Smooth muscle cell (in vitro differentiated cells): ENCODE measurements at regions not wholly inside any gene's neighbourhood (a gene's known extent, or its start where the extent isn't known, plus 50 kb on each side); places are given as distances from the start of the nearest gene placed in this dataset.

Experiments
- DNase-seq: peaks from one replicate; lab custom pipeline; 2025; ENCODE audit not compliant: unreplicated experiment; lab: John Stamatoyannopoulos, UW
- H2AFZ ChIP-seq: fragments of 200-600 bp; sonication (generic); 2 replicates; pipeline ENCODE4 v1.6.0; 2016; ENCODE audit warnings: antibody characterized with exemption, low read depth, mild to moderate bottlenecking
- H3F3A ChIP-seq: fragments of 200-600 bp; sonication (generic); 2 replicates; pipeline ENCODE4 v1.6.0; 2017; ENCODE audit warnings: antibody characterized with exemption, low read depth
- H3K27ac ChIP-seq: fragments of 200-600 bp; sonication (generic); 2 replicates; pipeline ENCODE4 v1.5.1; 2016; ENCODE audit warnings: low read depth, mild to moderate bottlenecking
- H3K27me3 ChIP-seq: fragments of 200-600 bp; sonication (generic); 2 replicates; pipeline ENCODE4 v1.6.1; 2016; ENCODE audit warnings: low read depth, mild to moderate bottlenecking
- H3K36me3 ChIP-seq: fragments of 200-600 bp; sonication (generic); 2 replicates; pipeline ENCODE4 v1.5.1; 2016; ENCODE audit warnings: low read depth
- H3K4me1 ChIP-seq: fragments of 200-600 bp; sonication (generic); 2 replicates; pipeline ENCODE4 v1.5.1; 2016; ENCODE audit warnings: low read depth
- H3K4me2 ChIP-seq: fragments of 200-600 bp; sonication (generic); 2 replicates; pipeline ENCODE4 v1.6.0; 2016; ENCODE audit warnings: mild to moderate bottlenecking
- H3K4me3 ChIP-seq: fragments of 200-600 bp; sonication (generic); 2 replicates; pipeline ENCODE4 v1.5.1; 2016; ENCODE audit warnings: mild to moderate bottlenecking
- H3K79me2 ChIP-seq: fragments of 200-600 bp; sonication (generic); 2 replicates; pipeline ENCODE4 v1.6.0; 2016; ENCODE audit warnings: low read depth, mild to moderate bottlenecking
- H3K9ac ChIP-seq: fragments of 200-600 bp; sonication (generic); 2 replicates; pipeline ENCODE4 v1.6.0; 2016; ENCODE audit warnings: low read depth
- H3K9me3 ChIP-seq: fragments of 200-600 bp; sonication (generic); replicated peaks from 2 replicates; pipeline ENCODE4 v1.5.1; 2016; ENCODE audit warnings: low read depth
- H4K20me1 ChIP-seq: fragments of 200-600 bp; sonication (generic); 2 replicates; pipeline ENCODE4 v1.6.0; 2016; ENCODE audit warnings: low read depth
- CTCF ChIP-seq: fragments of 200-600 bp; sonication (generic); IDR thresholded peaks from 2 replicates; pipeline ENCODE4 v1.5.1; 2017; ENCODE audit warnings: borderline replicate concordance, mild to moderate bottlenecking, antibody characterized with exemption; ENCODE audit not compliant: insufficient read depth, poor library complexity, severe bottlenecking
- WGBS: methylation state at CpG from one replicate; pipeline ENCODE4 v1.1.7; 2016; ENCODE audit warnings: low lambda C conversion rate; 5-methylcytosine and 5-hydroxymethylcytosine counted together

- no peaks in the 10 kb centered on the region for H3K36me3 ChIP-seq
- no peak for DNase-seq
- no peaks in the 10 kb centered on the region for H4K20me1 ChIP-seq
- no peak overlapping the region for H2AFZ ChIP-seq
- 93% methylated on average over 1 of the region's 1 CpG for WGBS
- no peak overlapping the region for H3K27ac ChIP-seq
- H3K79me2 ChIP-seq, result no peaks in the 10 kb centered on the region
- TF ChIP-seq CTCF, result no peak
- H3K9ac ChIP-seq, result no peak overlapping the region
- H3K4me1 ChIP-seq, result no peaks in the 10 kb centered on the region
- no peak overlapping the region for H3K4me3 ChIP-seq
- H3K4me2 ChIP-seq, result no peak overlapping the region
- no peaks in the 10 kb centered on the region for H3K27me3 ChIP-seq
- no peaks in the 10 kb centered on the region for H3F3A ChIP-seq
- H3K9me3 ChIP-seq, result no peaks in the 10 kb centered on the region
Observed at GRCh38 chr4:100795581-100795980, 277.8 kb upstream of the EMCN start.

GRCh38 chr4:100790836-100791615 lies 273.2 kb upstream of the EMCN start:
- no peak overlapping the region for H3K27ac ChIP-seq
- no peaks in the 10 kb centered on the region for H3K79me2 ChIP-seq
- H3K4me1 ChIP-seq, result no peaks in the 10 kb centered on the region
- H3K36me3 ChIP-seq, result no peaks in the 10 kb centered on the region
- no peak overlapping the region for H3K4me2 ChIP-seq
- H3K27me3 ChIP-seq, result no peaks in the 10 kb centered on the region
- H3K9me3 ChIP-seq, result no peaks in the 10 kb centered on the region
- H3K4me3 ChIP-seq, result no peak overlapping the region
- no peak for TF ChIP-seq CTCF
- DNase-seq, result no peak
- no peaks in the 10 kb centered on the region for H4K20me1 ChIP-seq
- no peak overlapping the region for H3K9ac ChIP-seq
- H2AFZ ChIP-seq, result no peak overlapping the region
- no peaks in the 10 kb centered on the region for H3F3A ChIP-seq
- 84% methylated on average over 9 of the region's 9 CpGs for WGBS

GRCh38 chr4:100789991-100790390 lies 272.2 kb upstream of the EMCN start:
- no peaks in the 10 kb centered on the region for H3K4me1 ChIP-seq
- H3K4me3 ChIP-seq, result no peak overlapping the region
- TF ChIP-seq CTCF, result no peak
- H3K79me2 ChIP-seq, result no peaks in the 10 kb centered on the region
- DNase-seq, result no peak
- H3K9me3 ChIP-seq, result no peaks in the 10 kb centered on the region
- no peaks in the 10 kb centered on the region for H3K36me3 ChIP-seq
- H3K27ac ChIP-seq, result no peak overlapping the region
- no peak overlapping the region for H3K4me2 ChIP-seq
- H3F3A ChIP-seq, result no peaks in the 10 kb centered on the region
- no peaks in the 10 kb centered on the region for H3K27me3 ChIP-seq
- H2AFZ ChIP-seq, result no peak overlapping the region
- H4K20me1 ChIP-seq, result no peaks in the 10 kb centered on the region
- H3K9ac ChIP-seq, result no peak overlapping the region

- Histone ChIP-seq H3K36me3 (no peaks in the 10 kb centered on the region), H3K4me1 (no peaks in the 10 kb centered on the region), H3K4me2 (no peak overlapping the region), H3K27ac (no peak overlapping the region), H3K9me3 (no peaks in the 10 kb centered on the region), H3K9ac (no peak overlapping the region), H3K4me3 (no peak overlapping the region), H3K79me2 (no peaks in the 10 kb centered on the region), H3K27me3 (no peaks in the 10 kb centered on the region), H2AFZ (no peak overlapping the region), H3F3A (no peaks in the 10 kb centered on the region), H4K20me1 (no peaks in the 10 kb centered on the region)
- 100% methylated on average over 1 of the region's 1 CpG for WGBS
- no peak for DNase-seq
- no peak for TF ChIP-seq CTCF
Observed at GRCh38 chr4:100786481-100786880, 268.7 kb upstream of the EMCN start.
